IMR-90 (cell line): ENCODE measurements at regions not wholly inside any gene's neighbourhood (a gene's known extent, or its start where the extent isn't known, plus 50 kb on each side); places are given as distances from the start of the nearest gene placed in this dataset.

ENCODE experiments used
- BHLHE40 ChIP-seq: fragments of 150-350 bp; IDR thresholded peaks from 2 replicates; pipeline ENCODE4 v1.6.1; 2016; ENCODE audit warnings: mild to moderate bottlenecking, low read depth, low read length
- CEBPB ChIP-seq: IDR thresholded peaks from 2 replicates; pipeline ENCODE4 v1.6.1; 2012; ENCODE audit warnings: low read depth, low read length, improper control_type of control experiment
- FOS ChIP-seq: fragments of 150-350 bp; IDR thresholded peaks from 2 replicates; pipeline ENCODE4 v1.6.1; 2016; ENCODE audit warnings: low read depth, low read length
- MAFK ChIP-seq: IDR thresholded peaks from 2 replicates; pipeline ENCODE4 v1.6.1; 2012; ENCODE audit warnings: low read depth, low read length, improper control_type of control experiment
- MAZ ChIP-seq: IDR thresholded peaks from 2 replicates; pipeline ENCODE4 v1.6.1; 2012; ENCODE audit warnings: low read depth, mild to moderate bottlenecking, low read length, improper control_type of control experiment, moderate library complexity, borderline replicate concordance
- MXI1 ChIP-seq: IDR thresholded peaks from 2 replicates; pipeline ENCODE4 v1.6.1; 2012; ENCODE audit warnings: low read depth, mild to moderate bottlenecking, low read length, moderate library complexity, borderline replicate concordance
- NFE2L2 ChIP-seq: fragments of 150-350 bp; IDR thresholded peaks from 2 replicates; pipeline ENCODE4 v1.6.1; 2016; ENCODE audit warnings: low read depth, mild to moderate bottlenecking, low read length
- POLR2A ChIP-seq: IDR thresholded peaks from 2 replicates; pipeline ENCODE4 v1.6.1; 2012; ENCODE audit warnings: mild to moderate bottlenecking, low read depth, low read length
- RAD21 ChIP-seq: IDR thresholded peaks from 2 replicates; pipeline ENCODE4 v1.6.1; 2012; ENCODE audit warnings: low read length, improper control_type of control experiment
- RCOR1 ChIP-seq: IDR thresholded peaks from 2 replicates; pipeline ENCODE4 v1.6.1; 2012; ENCODE audit warnings: mild to moderate bottlenecking, low read length, improper control_type of control experiment; ENCODE audit not compliant: insufficient replicate concordance
- RFX5 ChIP-seq: IDR thresholded peaks from 2 replicates; pipeline ENCODE4 v1.8.0; 2012; ENCODE audit warnings: low read depth, mild to moderate bottlenecking, low read length, moderate library complexity
- SMC3 ChIP-seq: fragments of 150-350 bp; IDR thresholded peaks from 2 replicates; pipeline ENCODE4 v1.6.1; 2016; ENCODE audit warnings: low read depth, mild to moderate bottlenecking, antibody characterized with exemption, low read length, moderate library complexity
- TF ChIP-seq, protein P1 (sequence below): conservative IDR thresholded peaks from 2 replicates; pipeline ENCODE4 v1.5.1; 2012; ENCODE audit warnings: mild to moderate bottlenecking, low read depth, low read length, improper control_type of control experiment
- TF ChIP-seq, protein P2 (sequence below): fragments of 150-350 bp; IDR thresholded peaks from 2 replicates; pipeline ENCODE4 v1.6.1; 2017; ENCODE audit warnings: mild to moderate bottlenecking, antibody characterized with exemption, low read length, low read depth

DNA sequence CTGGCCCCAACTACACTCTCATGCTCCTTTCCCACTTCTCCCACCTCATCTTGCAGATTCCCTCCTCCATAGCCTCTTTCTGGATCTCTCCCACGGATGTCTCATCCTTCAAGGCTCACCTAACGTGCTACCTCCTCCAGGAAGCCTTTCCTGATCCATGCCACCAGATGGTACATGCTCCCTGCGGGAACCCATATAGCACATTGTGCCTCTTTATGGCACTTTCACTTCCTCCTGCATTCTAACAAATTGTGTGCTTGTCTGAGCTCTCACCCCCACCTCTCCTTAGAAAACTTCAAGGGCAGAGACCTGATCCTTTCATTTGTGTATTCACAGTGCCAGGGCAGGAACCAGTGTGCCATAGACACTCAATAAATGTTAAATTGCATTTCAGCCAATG lies 63.0 kb downstream of the HES1 start:
- TF ChIP-seq, protein P1, sequence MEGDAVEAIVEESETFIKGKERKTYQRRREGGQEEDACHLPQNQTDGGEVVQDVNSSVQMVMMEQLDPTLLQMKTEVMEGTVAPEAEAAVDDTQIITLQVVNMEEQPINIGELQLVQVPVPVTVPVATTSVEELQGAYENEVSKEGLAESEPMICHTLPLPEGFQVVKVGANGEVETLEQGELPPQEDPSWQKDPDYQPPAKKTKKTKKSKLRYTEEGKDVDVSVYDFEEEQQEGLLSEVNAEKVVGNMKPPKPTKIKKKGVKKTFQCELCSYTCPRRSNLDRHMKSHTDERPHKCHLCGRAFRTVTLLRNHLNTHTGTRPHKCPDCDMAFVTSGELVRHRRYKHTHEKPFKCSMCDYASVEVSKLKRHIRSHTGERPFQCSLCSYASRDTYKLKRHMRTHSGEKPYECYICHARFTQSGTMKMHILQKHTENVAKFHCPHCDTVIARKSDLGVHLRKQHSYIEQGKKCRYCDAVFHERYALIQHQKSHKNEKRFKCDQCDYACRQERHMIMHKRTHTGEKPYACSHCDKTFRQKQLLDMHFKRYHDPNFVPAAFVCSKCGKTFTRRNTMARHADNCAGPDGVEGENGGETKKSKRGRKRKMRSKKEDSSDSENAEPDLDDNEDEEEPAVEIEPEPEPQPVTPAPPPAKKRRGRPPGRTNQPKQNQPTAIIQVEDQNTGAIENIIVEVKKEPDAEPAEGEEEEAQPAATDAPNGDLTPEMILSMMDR = no peak
- TF ChIP-seq RFX5 (no peak), MAFK (no peak), CEBPB (no peak), MXI1 (no peak), RCOR1 (no peak), POLR2A (no peak), BHLHE40 (no peak), MAZ (no peak), RAD21 (no peak), NFE2L2 (no peak), SMC3 (no peak), FOS (no peak)
- TF ChIP-seq, protein P2, sequence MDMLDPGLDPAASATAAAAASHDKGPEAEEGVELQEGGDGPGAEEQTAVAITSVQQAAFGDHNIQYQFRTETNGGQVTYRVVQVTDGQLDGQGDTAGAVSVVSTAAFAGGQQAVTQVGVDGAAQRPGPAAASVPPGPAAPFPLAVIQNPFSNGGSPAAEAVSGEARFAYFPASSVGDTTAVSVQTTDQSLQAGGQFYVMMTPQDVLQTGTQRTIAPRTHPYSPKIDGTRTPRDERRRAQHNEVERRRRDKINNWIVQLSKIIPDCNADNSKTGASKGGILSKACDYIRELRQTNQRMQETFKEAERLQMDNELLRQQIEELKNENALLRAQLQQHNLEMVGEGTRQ = no peak
